Ecto neural progenitor cell (in vitro differentiated cells): ENCODE measurements at regions not wholly inside any gene's neighbourhood (a gene's known extent, or its start where the extent isn't known, plus 50 kb on each side); places are given as distances from the start of the nearest gene placed in this dataset.
"Not testable (repeated sequence)": the region's sequence is repeated elsewhere in the genome, so short reads cannot be mapped to it uniquely, and the experiment has no call there.

Source experiments
- DNase-seq: peaks from one replicate; pipeline ENCODE4 v3.0.0-alpha.2; 2018; ENCODE audit warnings: low spot score

GRCh38 chr9:63812822-63813221 is 1472.2 kb downstream of the FOXD4L5 start:
- not testable (repeated sequence) for DNase-seq

DNA sequence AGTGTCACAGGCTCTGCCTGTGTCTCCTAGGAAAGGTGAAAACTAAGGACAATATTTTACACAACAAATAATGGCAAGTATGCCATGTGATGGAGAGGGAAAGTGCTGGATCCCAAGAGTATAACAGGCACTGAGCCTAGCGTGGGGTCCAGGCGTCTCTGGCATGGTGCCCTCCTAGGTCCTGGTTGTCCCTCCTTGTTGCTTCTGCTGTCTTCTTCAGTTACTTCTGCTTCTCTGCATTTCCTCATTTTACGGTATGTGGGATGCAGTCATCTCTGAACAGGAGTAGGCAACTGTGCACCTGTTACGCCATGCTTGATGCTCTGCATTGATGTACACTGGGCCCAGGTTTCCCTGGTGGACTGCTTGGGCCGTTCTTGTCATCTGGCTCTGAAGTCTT is 1480.8 kb downstream of the FOXD4L5 start:
- DNase-seq: not testable (repeated sequence)

GRCh38 chr9:63794081-63794685 is 1490.8 kb downstream of the FOXD4L5 start:
- not testable (repeated sequence) for DNase-seq

- DNase-seq: not testable (repeated sequence)
These were observed 1497.6 kb downstream of the FOXD4L5 start for GRCh38 chr9:63787454-63787853.

GRCh38 chr9:63785059-63785458 is 1500.0 kb downstream of the FOXD4L5 start:
- not testable (repeated sequence) for DNase-seq

GRCh38 chr9:63784421-63784820 is 1500.6 kb downstream of the FOXD4L5 start:
- DNase-seq: not testable (repeated sequence)

- DNase-seq: not testable (repeated sequence)
These were observed 1503.1 kb downstream of the FOXD4L5 start for GRCh38 chr9:63781817-63782439.

DNA sequence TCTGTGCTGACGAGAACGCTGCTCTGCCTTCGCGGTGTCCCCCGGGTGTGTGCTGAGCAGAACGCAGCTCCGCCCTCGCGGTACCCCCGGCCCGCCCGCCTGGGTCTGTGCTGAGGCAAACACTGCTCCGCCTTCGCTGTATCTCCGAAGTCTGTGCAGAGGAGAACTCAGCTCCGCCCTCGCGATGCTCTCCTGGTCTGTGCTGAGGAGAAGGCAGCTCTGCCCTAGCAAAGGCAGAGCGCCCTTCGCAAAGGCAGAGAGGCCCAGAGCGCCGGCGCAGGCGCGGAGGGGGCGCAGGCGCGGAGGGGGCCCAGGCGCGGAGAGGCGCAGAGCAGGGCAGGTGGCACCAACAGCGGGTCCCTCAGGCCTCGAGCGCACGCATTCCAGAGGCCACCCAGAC is 1503.6 kb downstream of the FOXD4L5 start:
- peak; percentile 43 for DNase-seq

GRCh38 chr9:63776220-63776619 is 1508.8 kb downstream of the FOXD4L5 start:
- DNase-seq: not testable (repeated sequence)

- DNase-seq: not testable (repeated sequence)
These were observed 1510.0 kb downstream of the FOXD4L5 start for GRCh38 chr9:63775092-63775426.

GRCh38 chr9:63774369-63775091 is 1510.5 kb downstream of the FOXD4L5 start:
- DNase-seq: not testable (repeated sequence)

GRCh38 chr9:63762230-63762629 is 1522.8 kb downstream of the FOXD4L5 start:
- DNase-seq: not testable (repeated sequence)

DNA sequence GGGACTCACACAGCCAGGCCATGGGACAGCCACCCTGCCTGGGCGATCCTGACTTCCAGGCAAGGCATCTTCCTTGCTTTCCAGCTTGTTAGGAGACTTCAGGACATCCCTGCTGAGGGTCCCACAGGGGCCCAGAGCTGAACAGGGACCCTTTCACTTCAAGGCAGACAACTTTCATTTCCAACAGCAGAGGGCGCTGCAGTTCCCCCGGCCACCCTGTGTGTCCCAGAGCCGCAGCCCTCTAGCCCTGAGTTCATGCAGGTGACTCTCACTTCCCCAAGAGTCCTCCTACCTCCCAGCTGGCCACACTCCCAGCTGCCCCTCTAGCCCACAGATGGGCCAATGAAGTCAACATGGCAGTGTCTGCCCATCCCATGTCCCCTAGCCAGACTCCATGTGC is 1556.0 kb downstream of the FOXD4L5 start:
- DNase-seq: not testable (repeated sequence)

DNA sequence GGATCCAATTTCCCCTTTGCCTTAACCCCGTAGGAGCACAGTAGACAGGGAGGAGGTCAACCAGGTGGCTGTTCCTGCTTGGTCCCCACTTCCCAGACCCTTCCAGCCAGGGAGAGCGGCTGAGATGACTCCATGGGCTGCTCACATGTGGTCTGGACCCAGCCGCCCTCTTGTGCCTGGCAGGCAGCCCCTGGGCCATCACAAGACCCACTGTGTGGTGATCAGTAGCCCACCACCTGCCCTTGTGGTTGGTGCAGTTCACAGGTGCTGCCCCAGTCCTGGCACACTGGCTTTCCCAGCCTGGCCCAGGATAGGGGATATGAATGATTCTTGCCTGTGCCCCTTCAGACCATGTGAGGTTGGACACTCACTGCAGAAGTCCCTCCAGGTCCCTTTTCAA is 1556.7 kb downstream of the FOXD4L5 start:
- no peak for DNase-seq

DNA sequence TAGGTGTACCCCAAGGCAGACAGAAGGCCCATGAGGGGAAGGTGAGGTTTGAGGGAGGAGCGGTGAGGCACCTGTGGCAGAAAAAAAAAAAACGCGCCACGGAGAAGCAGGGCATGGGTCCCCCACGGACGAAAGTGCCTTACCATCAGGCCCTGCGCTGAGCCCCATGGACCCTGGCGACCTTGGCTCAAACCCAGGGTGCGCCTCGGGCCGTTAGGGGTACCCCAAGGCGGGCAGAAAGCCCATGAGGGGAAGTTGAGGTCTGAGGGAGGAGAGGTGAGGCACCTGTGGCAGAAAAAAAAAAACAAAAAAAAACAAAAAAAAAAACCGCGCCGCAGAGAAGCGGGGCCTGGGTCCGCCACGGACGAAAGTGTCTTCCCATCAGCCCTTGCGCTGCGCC is 1576.7 kb downstream of the FOXD4L5 start:
- not testable (repeated sequence) for DNase-seq

- not testable (repeated sequence) for DNase-seq
These were observed 1580.6 kb downstream of the FOXD4L5 start for GRCh38 chr9:63704456-63704855.

- not testable (repeated sequence) for DNase-seq
These were observed 1581.3 kb downstream of the FOXD4L5 start for GRCh38 chr9:63703670-63704069.

- not testable (repeated sequence) for DNase-seq
These were observed 1581.8 kb downstream of the FOXD4L5 start for GRCh38 chr9:63703138-63703665.
